Esophagus muscularis mucosa (tissue), 4 donors: ENCODE measurements at regions not wholly inside any gene's neighbourhood (a gene's known extent, or its start where the extent isn't known, plus 50 kb on each side); places are given as distances from the start of the nearest gene placed in this dataset.
"Not testable (repeated sequence)": the region's sequence is repeated elsewhere in the genome, so short reads cannot be mapped to it uniquely, and the experiment has no call there.

Source experiments
- DNase-seq: peaks from one replicate; pipeline ENCODE4 v3.0.0-alpha.2; 2017; ENCODE audit errors: extremely low spot score
- H3K27ac ChIP-seq, 4 donors: fragments of 200-600 bp; sonication (generic); replicated peaks in 1 of 4; 1 replicate in 3 of 4; 2 replicates in 1 of 4; pipeline ENCODE4 v1.5.1; 2016 to 2019; ENCODE audit warnings: mild to moderate bottlenecking in 1 of 4
- H3K27me3 ChIP-seq, 4 donors: fragments of 200-600 bp; sonication (generic); one replicate each; pipeline versions ENCODE4 v1.5.1 to v1.6.0; 2016 to 2019
- H3K36me3 ChIP-seq, 4 donors: fragments of 200-600 bp; sonication (generic); one replicate each; pipeline ENCODE4 v1.5.1; 2016 to 2019
- H3K4me1 ChIP-seq, 4 donors: fragments of 200-600 bp; sonication (generic); one replicate each; pipeline ENCODE4 v1.5.1; 2016 to 2019
- H3K4me3 ChIP-seq, 4 donors: fragments of 200-600 bp; sonication (generic); 1 replicate in 2 of 4; 2 replicates in 2 of 4; pipeline ENCODE4 v1.5.1; 2016 to 2019; ENCODE audit warnings: mild to moderate bottlenecking in 4 of 4, moderate library complexity in 1 of 4
- H3K9me3 ChIP-seq, 4 donors: fragments of 200-600 bp; sonication (generic); 1 replicate in 3 of 4; 2 replicates in 1 of 4; pipeline ENCODE4 v1.5.1; 2016 to 2019
- EP300 ChIP-seq: sonication (generic); formaldehyde crosslinking; IDR thresholded peaks from one replicate; pipeline ENCODE4 v1.6.1; 2017; ENCODE audit warnings: antibody characterized with exemption
- POLR2A ChIP-seq: fragments of 450-650 bp; IDR thresholded peaks from one replicate; pipeline ENCODE4 v1.6.1; 2017; ENCODE audit warnings: antibody characterized with exemption, moderate library complexity, mild to moderate bottlenecking, low read depth
- POLR2AphosphoS5 ChIP-seq, 2 donors: sonication (generic); formaldehyde crosslinking; IDR thresholded peaks; one replicate each; pipeline ENCODE4 v1.6.1; 2017; ENCODE audit warnings: antibody characterized with exemption in 2 of 2
- WGBS: methylation state at CpG from one replicate; pipeline ENCODE4 v1.1.5; 2018; 5-methylcytosine and 5-hydroxymethylcytosine counted together
- intact Hi-C: fragments of 100-400 bp; cut with DNase I; formaldehyde crosslinking; loops from one replicate; pipeline ENCODE4 v1.15.1; 2023
- TF ChIP-seq, protein P1 (sequence below), 3 experiments: fragments of 200-600 bp in 2 of 3; fragments of 450-650 bp in 1 of 3; sonication (generic) in 2 of 3; IDR thresholded peaks; one replicate each; pipeline ENCODE4 v1.5.1; 2017 to 2019; ENCODE audit warnings: antibody characterized with exemption in 3 of 3, mild to moderate bottlenecking in 2 of 3, moderate library complexity in 1 of 3

- TF ChIP-seq POLR2A (no peak), EP300 (no peak), POLR2AphosphoS5 (IDR thresholded peaks at IDR 0.05) (no peak)
- TF ChIP-seq, protein P1, sequence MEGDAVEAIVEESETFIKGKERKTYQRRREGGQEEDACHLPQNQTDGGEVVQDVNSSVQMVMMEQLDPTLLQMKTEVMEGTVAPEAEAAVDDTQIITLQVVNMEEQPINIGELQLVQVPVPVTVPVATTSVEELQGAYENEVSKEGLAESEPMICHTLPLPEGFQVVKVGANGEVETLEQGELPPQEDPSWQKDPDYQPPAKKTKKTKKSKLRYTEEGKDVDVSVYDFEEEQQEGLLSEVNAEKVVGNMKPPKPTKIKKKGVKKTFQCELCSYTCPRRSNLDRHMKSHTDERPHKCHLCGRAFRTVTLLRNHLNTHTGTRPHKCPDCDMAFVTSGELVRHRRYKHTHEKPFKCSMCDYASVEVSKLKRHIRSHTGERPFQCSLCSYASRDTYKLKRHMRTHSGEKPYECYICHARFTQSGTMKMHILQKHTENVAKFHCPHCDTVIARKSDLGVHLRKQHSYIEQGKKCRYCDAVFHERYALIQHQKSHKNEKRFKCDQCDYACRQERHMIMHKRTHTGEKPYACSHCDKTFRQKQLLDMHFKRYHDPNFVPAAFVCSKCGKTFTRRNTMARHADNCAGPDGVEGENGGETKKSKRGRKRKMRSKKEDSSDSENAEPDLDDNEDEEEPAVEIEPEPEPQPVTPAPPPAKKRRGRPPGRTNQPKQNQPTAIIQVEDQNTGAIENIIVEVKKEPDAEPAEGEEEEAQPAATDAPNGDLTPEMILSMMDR (IDR thresholded peaks at IDR 0.05), result no peak
These were observed 58.0 kb upstream of the CD2AP start for GRCh38 chr6:47419621-47420020.

DNA sequence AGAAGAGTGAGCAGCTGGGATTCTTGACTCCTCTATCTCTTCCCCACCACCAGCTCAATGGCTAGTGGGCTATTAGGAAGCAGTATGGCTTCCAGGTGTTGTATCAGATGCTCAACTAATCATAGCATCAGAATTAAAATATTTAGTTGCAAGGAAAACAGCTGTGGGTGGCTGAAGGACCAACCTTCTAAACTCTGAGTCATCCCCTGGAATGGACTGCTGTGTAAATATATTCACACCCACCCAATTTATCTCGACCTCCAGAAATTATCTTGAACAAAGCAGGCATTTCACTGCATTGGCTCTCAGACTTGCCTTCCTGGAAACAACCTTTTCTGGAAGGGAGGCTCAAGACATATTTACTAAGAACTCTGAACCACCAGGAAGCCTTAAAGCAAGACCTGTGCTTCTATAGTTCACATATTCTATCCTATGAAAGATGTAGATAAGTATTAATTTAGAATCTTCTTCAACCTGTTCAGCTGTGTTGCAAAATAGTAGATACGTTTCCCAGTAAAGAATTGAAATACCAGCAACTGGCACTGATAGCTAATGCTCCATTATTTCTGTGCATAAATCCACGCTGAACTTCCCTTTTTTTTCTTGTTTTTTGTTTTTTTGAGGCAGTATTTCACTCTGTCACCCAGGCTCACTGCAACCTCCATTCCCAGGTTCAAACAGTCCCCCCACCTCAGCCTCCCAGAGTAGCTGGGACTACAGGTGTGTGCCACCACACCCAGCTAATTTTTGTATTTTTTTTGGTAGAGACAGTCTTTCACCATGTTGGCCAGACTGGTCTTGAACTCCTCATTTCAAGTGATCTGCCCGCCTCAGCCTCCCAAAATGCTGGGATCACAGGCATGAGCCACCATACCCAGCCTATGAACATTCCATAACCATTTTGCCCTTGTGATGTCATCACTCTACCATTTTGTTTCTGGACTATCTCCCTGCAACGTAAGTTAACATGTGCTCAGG is 56.9 kb upstream of the CD2AP start:
- Histone ChIP-seq H3K36me3 (no peaks in the 10 kb centered on the region), H3K27me3 (no peaks in the 10 kb centered on the region), H3K9me3 (no peaks in the 10 kb centered on the region), H3K4me1 (peaks cover 0 to 4% (median 0%) of the 10 kb centered on the region in 4 donors), H3K4me3 (no peak overlapping the region), H3K27ac (no peak overlapping the region)
- 73% methylated on average over 5 of the region's 5 CpGs for WGBS
- no peak for TF ChIP-seq EP300
- no peak for DNase-seq
- intact Hi-C loops, result no loop called here

More at GRCh38 chr6:47419621-47420020, 58.0 kb upstream of the CD2AP start:
- H3K27me3 ChIP-seq, result no peaks in the 10 kb centered on the region
- H3K4me1 ChIP-seq, result peaks cover 0 to 10% (median 7%) of the 10 kb centered on the region in 4 donors
- DNase-seq, result no peak
- no peak overlapping the region for H3K4me3 ChIP-seq
- H3K36me3 ChIP-seq, result no peaks in the 10 kb centered on the region
- no peak overlapping the region for H3K27ac ChIP-seq
- intact Hi-C loops, result no loop called here
- H3K9me3 ChIP-seq, result no peaks in the 10 kb centered on the region

GRCh38 chr6:47423079-47423478 is 54.5 kb upstream of the CD2AP start:
- Histone ChIP-seq H3K4me3 (no peak overlapping the region), H3K27me3 (no peaks in the 10 kb centered on the region), H3K36me3 (no peaks in the 10 kb centered on the region), H3K4me1 (peaks cover 0 to 4% (median 0%) of the 10 kb centered on the region in 4 donors), H3K9me3 (peaks cover 0 to under 1% (median 0%) of the 10 kb centered on the region in 4 donors), H3K27ac (no peak overlapping the region)
- TF ChIP-seq POLR2AphosphoS5 (IDR thresholded peaks at IDR 0.05) (no peak), EP300 (no peak), POLR2A (no peak)
- TF ChIP-seq, protein P1 (IDR thresholded peaks at IDR 0.05), result no peak
- DNase-seq, result no peak
- intact Hi-C loops, result no loop called here

DNA sequence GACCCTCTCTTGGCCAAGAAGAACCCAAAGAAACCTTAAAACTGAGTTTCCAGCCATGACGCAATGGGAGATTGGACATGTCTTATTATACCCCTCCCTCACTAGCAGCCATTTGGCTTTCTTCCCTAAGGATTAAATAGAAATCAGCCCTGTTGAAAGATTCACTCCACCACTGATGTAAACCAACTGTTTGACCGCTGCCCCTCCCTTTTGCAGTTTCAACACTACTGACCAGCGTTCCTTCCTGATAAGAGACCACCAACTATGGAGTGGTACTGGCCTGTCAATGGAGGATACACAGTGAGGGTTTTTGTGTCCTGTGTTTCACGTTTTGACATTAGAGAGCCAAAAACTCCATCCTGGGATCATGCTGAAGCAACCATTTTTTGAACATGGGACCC is 53.2 kb upstream of the CD2AP start:
- WGBS, result 44% methylated on average over 4 of the region's 4 CpGs
- intact Hi-C loops, result no loop called here
- H3K9me3 ChIP-seq, result peaks cover 0 to 14% (median 10%) of the 10 kb centered on the region in 4 donors

DNA sequence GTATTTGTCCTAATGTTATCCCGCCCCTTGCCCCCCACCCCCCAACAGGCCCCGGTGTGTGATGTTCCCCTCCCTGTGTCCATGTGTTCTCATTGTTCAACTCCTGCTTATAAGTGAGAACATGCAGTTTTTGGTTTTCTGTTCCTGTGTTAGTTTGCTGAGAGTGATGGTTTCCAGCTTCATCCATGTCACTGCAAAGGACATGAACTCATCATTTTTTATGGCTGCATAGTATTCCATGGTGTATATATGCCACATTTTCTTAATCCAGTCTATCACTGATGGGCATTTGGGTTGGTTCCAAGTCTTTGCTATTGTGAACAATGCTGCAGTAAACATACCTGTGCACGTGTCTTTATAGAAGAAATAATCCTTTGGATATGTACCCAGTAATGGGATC is 51.9 kb upstream of the CD2AP start:
- peaks cover 0 to 26% (median 11%) of the 10 kb centered on the region in 4 donors for H3K9me3 ChIP-seq
- H3K4me3 ChIP-seq, H3K36me3 ChIP-seq, intact Hi-C loops, H3K27ac ChIP-seq, H3K27me3 ChIP-seq, H3K4me1 ChIP-seq, DNase-seq: not testable (repeated sequence)
- 92% methylated on average over 3 of the region's 3 CpGs for WGBS

More for the DNA sequence above, 53.2 kb upstream of the CD2AP start:
- TF ChIP-seq, protein P1 (IDR thresholded peaks at IDR 0.05), result no peak
- no peak for TF ChIP-seq EP300
- no peak for TF ChIP-seq POLR2AphosphoS5 (IDR thresholded peaks at IDR 0.05)
- TF ChIP-seq POLR2A, result no peak
- H3K4me1 ChIP-seq, result peaks cover 0 to 4% (median 0%) of the 10 kb centered on the region in 4 donors
- H3K36me3 ChIP-seq, result no peaks in the 10 kb centered on the region
- H3K27me3 ChIP-seq, result no peaks in the 10 kb centered on the region
- DNase-seq, result no peak
- no peak overlapping the region for H3K27ac ChIP-seq
- no peak overlapping the region for H3K4me3 ChIP-seq
